ENCODE measurements at regions not wholly inside any gene's neighbourhood (a gene's known extent, or its start where the extent isn't known, plus 50 kb on each side); places are given as distances from the start of the nearest gene placed in this dataset.

DNA sequence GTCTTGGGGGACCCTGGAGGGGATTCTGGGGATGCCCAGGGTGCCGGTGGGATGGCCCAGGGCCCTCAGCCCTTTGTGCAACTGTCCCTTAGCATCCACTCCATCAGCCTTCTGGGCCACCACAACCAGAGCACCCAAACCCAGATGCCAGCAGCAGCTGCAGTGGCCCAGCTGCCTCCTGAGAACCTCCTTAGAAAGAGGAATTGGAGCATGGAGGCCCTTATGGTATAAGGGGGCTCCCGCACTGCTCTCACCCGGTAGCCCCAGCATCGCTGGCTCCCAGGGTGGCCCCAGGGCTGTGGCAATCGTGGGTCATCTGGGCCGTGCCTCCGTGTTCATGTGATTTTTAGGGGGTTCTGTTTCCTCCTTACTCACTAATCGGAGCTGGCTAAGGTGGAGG lies 463.3 kb downstream of the ICE1 start:
- TF ChIP-seq, protein P1, sequence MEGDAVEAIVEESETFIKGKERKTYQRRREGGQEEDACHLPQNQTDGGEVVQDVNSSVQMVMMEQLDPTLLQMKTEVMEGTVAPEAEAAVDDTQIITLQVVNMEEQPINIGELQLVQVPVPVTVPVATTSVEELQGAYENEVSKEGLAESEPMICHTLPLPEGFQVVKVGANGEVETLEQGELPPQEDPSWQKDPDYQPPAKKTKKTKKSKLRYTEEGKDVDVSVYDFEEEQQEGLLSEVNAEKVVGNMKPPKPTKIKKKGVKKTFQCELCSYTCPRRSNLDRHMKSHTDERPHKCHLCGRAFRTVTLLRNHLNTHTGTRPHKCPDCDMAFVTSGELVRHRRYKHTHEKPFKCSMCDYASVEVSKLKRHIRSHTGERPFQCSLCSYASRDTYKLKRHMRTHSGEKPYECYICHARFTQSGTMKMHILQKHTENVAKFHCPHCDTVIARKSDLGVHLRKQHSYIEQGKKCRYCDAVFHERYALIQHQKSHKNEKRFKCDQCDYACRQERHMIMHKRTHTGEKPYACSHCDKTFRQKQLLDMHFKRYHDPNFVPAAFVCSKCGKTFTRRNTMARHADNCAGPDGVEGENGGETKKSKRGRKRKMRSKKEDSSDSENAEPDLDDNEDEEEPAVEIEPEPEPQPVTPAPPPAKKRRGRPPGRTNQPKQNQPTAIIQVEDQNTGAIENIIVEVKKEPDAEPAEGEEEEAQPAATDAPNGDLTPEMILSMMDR (IDR thresholded peaks at IDR 0.05) = no peak
- TF ChIP-seq POLR2A (IDR thresholded peaks at IDR 0.05) = no peak
